ENCODE measurements at regions not wholly inside any gene's neighbourhood (a gene's known extent, or its start where the extent isn't known, plus 50 kb on each side); places are given as distances from the start of the nearest gene placed in this dataset.
"Not testable (repeated sequence)": the region's sequence is repeated elsewhere in the genome, so short reads cannot be mapped to it uniquely, and the experiment has no call there.

DNA sequence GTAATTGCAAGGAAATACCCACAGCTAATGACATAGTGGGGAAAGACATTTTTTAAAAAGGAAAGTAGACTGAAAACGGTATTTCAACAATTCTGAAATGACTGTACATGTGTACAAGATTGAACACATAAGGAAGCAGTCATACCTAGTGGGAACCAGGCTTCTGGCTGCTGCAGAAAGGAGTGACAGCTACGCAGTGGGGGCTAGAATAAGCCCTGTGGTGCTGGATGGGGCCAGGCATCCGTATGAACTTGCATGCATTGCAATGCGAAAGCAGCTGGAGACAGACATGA is 54.9 kb upstream of the GPR31 start:
- H3K4me3 ChIP-seq (ENCODE audit: low read depth, low read length): no peak overlapping the region
- no peak for DNase-seq (ENCODE audit: low read depth)
- TF ChIP-seq MYC (IDR thresholded peaks at IDR 0.05; ENCODE audit: low read depth, low read length) (no peak), POLR2A (IDR thresholded peaks at IDR 0.05; ENCODE audit: extremely low read depth, insufficient read length) (no peak)
- TF ChIP-seq, protein P1, sequence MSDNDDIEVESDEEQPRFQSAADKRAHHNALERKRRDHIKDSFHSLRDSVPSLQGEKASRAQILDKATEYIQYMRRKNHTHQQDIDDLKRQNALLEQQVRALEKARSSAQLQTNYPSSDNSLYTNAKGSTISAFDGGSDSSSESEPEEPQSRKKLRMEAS (IDR thresholded peaks at IDR 0.05; ENCODE audit: low read depth, low read length): no peak
- TF ChIP-seq, protein P2, sequence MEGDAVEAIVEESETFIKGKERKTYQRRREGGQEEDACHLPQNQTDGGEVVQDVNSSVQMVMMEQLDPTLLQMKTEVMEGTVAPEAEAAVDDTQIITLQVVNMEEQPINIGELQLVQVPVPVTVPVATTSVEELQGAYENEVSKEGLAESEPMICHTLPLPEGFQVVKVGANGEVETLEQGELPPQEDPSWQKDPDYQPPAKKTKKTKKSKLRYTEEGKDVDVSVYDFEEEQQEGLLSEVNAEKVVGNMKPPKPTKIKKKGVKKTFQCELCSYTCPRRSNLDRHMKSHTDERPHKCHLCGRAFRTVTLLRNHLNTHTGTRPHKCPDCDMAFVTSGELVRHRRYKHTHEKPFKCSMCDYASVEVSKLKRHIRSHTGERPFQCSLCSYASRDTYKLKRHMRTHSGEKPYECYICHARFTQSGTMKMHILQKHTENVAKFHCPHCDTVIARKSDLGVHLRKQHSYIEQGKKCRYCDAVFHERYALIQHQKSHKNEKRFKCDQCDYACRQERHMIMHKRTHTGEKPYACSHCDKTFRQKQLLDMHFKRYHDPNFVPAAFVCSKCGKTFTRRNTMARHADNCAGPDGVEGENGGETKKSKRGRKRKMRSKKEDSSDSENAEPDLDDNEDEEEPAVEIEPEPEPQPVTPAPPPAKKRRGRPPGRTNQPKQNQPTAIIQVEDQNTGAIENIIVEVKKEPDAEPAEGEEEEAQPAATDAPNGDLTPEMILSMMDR (IDR thresholded peaks at IDR 0.05; ENCODE audit: low read depth, low read length): no peak

DNA sequence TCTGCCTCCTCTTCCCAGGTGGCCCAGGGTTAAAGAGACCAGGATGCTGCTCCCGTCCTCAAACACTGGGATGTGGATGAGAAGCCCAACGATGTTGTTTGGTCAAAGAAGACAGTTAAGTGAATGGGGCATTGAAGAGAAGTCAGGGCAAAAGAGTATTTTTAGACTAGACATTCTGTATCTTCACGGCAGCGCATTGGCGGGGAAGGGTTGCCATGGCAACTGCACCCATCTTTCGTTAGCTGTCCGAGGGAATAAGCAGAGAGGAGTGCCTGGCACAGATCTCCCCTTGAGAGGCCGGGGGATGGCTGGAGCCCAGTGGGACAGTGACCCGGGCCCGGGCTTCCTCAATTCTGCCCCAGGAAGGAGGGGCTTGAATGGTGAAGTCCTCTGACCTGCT is 56.4 kb upstream of the GPR31 start:
- DNase-seq (ENCODE audit: low read depth): no peak
- H3K4me3 ChIP-seq (ENCODE audit: low read depth, low read length): no peak overlapping the region
- TF ChIP-seq, protein P1 (IDR thresholded peaks at IDR 0.05; ENCODE audit: low read depth, low read length): no peak
- TF ChIP-seq, protein P2 (IDR thresholded peaks at IDR 0.05; ENCODE audit: low read depth, low read length): no peak
- no peak for TF ChIP-seq MYC (IDR thresholded peaks at IDR 0.05; ENCODE audit: low read depth, low read length)
- no peak for TF ChIP-seq POLR2A (IDR thresholded peaks at IDR 0.05; ENCODE audit: extremely low read depth, insufficient read length)

DNA sequence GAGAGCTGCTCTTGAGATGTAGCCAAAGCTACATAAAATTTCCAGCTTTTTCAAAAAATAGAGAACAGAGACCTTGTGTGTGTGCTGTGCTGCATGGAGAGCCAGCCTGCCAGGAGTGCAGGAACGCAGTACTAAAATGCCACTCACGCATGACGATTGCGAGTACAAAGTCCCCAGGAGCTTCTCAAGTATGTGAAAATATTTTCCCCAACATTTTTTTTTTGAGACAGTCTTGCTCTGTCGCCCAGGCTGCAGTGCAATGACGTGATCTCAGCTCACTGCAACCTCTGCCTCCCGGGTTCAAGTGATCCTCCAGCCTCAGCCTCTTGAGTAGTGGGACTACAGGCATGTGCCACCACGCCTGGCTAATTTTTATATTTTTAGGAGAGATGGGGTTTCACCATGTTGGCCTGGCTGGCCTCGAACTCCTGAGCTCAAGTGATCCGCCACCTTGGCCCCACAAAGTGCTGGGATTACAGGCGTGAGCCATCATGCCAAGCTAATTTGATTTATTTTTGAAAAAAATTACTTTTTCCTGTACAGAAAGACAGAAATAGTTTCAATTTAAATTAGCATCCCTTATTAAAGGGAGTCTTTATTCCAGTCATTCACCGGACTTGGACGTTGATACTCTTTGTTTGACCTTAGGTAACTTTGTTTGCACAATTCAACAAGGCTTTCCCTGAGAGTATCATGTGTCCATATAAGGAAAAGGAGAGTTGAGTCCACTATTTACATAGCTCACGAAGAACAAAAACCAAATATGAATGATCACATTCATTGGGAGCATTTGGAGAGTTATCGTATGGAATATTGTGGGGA is 57.9 kb upstream of the GPR31 start:
- not testable (repeated sequence) for H3K4me3 ChIP-seq (ENCODE audit: low read depth, low read length); DNase-seq (ENCODE audit: low read depth)

DNA sequence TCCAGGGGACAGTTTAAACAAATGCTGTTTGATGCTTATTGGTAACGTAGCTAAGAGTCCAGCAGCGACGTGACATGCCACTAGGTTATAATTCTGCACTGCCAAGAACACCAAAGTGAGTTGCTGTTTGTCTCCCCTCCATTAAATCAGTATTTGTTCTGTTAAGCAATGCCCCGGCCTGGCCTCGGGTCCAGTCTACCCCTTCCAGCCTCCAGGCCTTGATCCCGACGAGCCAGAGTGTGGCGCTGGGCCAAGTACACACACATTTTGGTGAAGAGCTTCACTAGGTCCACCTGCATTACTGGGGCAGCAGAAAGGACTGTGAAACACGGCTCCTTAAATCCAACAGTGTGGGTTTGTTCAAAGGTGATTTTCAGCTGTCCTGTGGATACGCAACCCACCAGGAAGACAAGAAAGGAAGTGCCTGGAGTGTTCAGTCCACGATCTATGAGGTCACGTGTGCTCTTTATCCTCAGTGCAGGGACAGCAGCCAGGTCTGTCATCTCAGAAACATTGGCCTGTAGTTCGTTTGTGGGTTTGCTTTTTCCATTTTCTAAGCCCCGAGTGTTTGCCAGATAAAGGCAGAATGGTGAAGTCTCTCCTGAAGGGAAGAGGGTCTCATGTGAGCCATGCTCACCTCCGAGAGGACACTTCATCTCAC is 58.7 kb upstream of the GPR31 start:
- not testable (repeated sequence) for H3K4me3 ChIP-seq (ENCODE audit: low read depth, low read length); DNase-seq (ENCODE audit: low read depth)

DNA sequence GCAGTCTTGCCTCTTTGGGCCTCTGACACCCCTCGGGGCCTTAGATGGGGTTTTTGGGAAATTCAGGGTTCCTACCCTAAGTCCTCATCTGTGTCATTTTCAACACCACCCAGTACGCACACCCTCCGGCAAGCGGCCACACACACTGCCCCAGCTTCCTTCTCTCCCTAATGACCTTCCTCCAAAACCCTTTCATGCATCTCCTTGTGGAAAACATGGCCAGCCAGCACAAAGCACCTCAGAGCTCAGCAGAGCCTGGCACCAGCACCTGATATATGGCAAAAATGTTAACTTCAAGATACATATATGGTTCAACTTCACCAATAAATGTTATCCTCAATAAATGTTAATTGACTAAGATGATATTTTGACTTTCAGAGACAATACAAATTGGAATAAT is 59.3 kb upstream of the GPR31 start:
- not testable (repeated sequence) for H3K4me3 ChIP-seq (ENCODE audit: low read depth, low read length); DNase-seq (ENCODE audit: low read depth)

DNA sequence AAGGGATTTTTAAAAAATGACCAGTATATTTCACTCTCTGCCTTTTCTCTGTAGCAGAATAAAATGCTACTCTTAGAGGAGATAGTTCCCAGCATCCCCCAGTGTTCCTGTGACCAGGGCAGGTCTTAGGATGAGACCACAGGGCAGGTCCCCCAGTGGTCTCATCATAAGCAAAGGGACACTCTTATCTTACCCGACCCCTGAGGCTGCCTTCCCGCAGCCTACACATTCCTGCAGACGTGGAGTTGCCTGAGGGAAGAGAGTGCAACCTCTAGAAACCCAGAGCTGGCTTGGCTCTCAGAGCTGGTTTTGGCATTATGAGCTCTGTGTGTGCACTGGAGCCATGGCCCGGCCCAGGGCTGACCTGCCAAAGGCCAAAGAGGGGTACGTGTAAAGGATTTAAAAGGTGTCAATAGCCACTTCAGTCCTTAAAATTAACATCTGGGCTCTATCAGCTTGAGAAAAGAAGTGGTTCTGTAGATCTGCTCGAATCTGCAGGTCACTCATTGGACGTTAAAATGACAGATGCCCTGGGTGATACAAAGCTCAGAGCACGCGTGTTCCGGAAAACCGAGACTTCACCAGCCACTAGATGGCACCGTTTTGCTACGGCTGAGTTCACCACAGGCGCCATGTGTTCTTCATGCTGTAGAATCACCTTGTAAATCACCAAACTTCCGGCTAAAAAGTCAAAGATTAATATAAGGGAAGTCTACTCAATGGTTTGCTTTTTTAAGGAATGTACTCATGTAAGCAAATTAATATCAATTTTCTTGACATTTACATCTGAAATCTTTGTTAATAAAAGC is 60.4 kb upstream of the GPR31 start:
- DNase-seq (ENCODE audit: low read depth): peak; percentile 54
- not testable (repeated sequence) for H3K4me3 ChIP-seq (ENCODE audit: low read depth, low read length)
- TF ChIP-seq, protein P1 (IDR thresholded peaks at IDR 0.05; ENCODE audit: low read depth, low read length): peak; percentile 35; the same call in 1 of the 2 replicates

DNA sequence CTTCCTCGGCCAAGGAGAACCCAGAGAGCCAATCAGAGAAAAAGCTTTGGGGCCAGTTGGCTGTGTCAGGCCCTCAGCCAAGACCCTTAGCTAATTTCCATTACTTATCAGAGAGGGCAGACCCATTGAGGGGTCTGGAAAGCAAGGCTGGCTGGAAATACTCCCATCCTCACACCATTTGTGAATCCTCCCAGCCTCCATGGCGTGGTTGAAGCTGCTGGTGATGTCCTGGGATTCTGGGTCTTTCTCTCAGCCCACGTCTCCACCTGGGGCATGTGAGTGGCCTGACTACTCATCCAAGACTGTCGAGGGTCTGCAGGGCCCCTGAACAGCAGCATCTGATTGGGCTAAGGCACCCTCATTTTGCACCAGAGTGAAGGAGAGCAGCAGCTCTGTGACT is 61.3 kb upstream of the GPR31 start:
- DNase-seq (ENCODE audit: low read depth); H3K4me3 ChIP-seq (ENCODE audit: low read depth, low read length): not testable (repeated sequence)

DNA sequence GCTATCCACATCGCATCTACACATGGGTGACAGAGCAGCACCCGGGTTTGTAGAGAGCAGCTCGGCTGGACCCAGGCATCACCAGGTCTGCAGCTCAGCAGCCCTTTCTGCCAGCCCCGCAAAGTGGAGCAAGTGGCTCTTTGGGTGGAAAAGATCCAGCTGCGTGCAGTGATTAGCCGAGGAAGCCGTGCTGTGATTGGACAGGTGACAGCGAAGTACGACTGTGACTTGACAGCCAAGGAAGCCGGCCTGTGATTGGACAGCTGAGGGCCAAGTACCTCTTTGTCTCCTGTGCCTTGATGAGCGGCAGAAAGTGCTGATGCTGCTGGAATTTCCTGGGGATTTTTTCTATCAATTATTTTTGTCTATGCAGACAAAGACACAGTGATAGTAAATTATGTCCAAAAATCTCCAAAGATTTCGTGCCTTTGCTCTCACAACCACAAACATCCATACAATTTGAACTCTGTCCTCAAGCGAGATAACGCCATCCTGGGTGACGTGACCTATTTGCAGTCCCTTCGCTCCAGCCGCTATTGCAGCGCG is 62.3 kb upstream of the GPR31 start:
- no peak for DNase-seq (ENCODE audit: low read depth)

More for the DNA sequence above, 62.3 kb upstream of the GPR31 start:
- no peak overlapping the region for H3K4me3 ChIP-seq (ENCODE audit: low read depth, low read length)
- TF ChIP-seq, protein P2 (IDR thresholded peaks at IDR 0.05; ENCODE audit: low read depth, low read length): no peak
- TF ChIP-seq, protein P1 (IDR thresholded peaks at IDR 0.05; ENCODE audit: low read depth, low read length): no peak
- TF ChIP-seq MYC (IDR thresholded peaks at IDR 0.05; ENCODE audit: low read depth, low read length): no peak
- TF ChIP-seq POLR2A (IDR thresholded peaks at IDR 0.05; ENCODE audit: extremely low read depth, insufficient read length): no peak
